ENCODE measurements at regions not wholly inside any gene's neighbourhood (a gene's known extent, or its start where the extent isn't known, plus 50 kb on each side); places are given as distances from the start of the nearest gene placed in this dataset.

GRCh38 chr5:101430551-101430950, 527.5 kb upstream of the ST8SIA4 start:
- TF ChIP-seq CTCF (IDR thresholded peaks at IDR 0.05; ENCODE audit: low read length) (no peak), EZH2 (IDR thresholded peaks at IDR 0.05; ENCODE audit: borderline replicate concordance, low read length) (no peak)
